PC-9 (cell line): ENCODE measurements at regions not wholly inside any gene's neighbourhood (a gene's known extent, or its start where the extent isn't known, plus 50 kb on each side); places are given as distances from the start of the nearest gene placed in this dataset.

ENCODE experiments used
- BruUV-seq: library from RNA; stranded (reverse); fragments of 400-500 nt; replicated peaks from 2 replicates; lab custom pipeline; 2021; lab: Mats Ljungman, UMichigan
- CTCF ChIA-PET: fragments of 300-600 bp; sonication (Branson Sonifier 250); formaldehyde crosslinking; loops from one replicate; lab custom pipeline; 2022; ENCODE audit warnings: antibody characterized with exemption; lab: Charles Lee
- POLR2A ChIA-PET: fragments of 300-600 bp; sonication (Branson Sonifier 250); formaldehyde crosslinking; loops from one replicate; lab custom pipeline; 2022; ENCODE audit warnings: antibody characterized with exemption; ENCODE audit not compliant: unreplicated experiment; lab: Charles Lee
- DNase-seq, 2 experiments: peaks; one replicate each; pipeline versions ENCODE4 v3.0.0 to v3.0.0-alpha.2; 2015 to 2022; ENCODE audit warnings: mixed read lengths in 1 of 2
- H2AFZ ChIP-seq: fragments of 200-600 bp; sonication (generic); 2 replicates; pipeline ENCODE4 v1.8.1; 2017; ENCODE audit warnings: antibody characterized with exemption
- H3F3A ChIP-seq: fragments of 200-600 bp; sonication (generic); 2 replicates; pipeline ENCODE4 v1.8.1; 2017; ENCODE audit warnings: antibody characterized with exemption, mild to moderate bottlenecking, low read depth; ENCODE audit not compliant: insufficient read depth
- H3K27ac ChIP-seq: fragments of 200-600 bp; sonication (generic); 2 replicates; pipeline ENCODE4 v1.6.1; 2016; ENCODE audit warnings: mixed run types
- H3K27me3 ChIP-seq: fragments of 200-600 bp; sonication (generic); 2 replicates; pipeline ENCODE4 v1.6.1; 2016; ENCODE audit warnings: low read depth, mixed run types; ENCODE audit not compliant: insufficient read depth
- H3K36me3 ChIP-seq: fragments of 200-600 bp; sonication (generic); 2 replicates; pipeline ENCODE4 v1.6.1; 2016; ENCODE audit warnings: low read depth, mixed run types
- H3K4me1 ChIP-seq: fragments of 200-600 bp; sonication (generic); replicated peaks from 2 replicates; pipeline ENCODE4 v1.6.1; 2016; ENCODE audit warnings: mixed run types; ENCODE audit not compliant: insufficient read depth
- H3K4me2 ChIP-seq: fragments of 200-600 bp; sonication (generic); 2 replicates; pipeline ENCODE4 v1.6.1; 2017; ENCODE audit warnings: mixed run types
- H3K4me3 ChIP-seq: fragments of 200-600 bp; sonication (generic); 2 replicates; pipeline ENCODE4 v1.6.1; 2016; ENCODE audit warnings: mixed run types
- H3K79me2 ChIP-seq: fragments of 200-600 bp; sonication (generic); 2 replicates; pipeline ENCODE4 v1.6.1; 2017; ENCODE audit warnings: low read depth, mixed run types
- H3K9me2 ChIP-seq: fragments of 200-600 bp; sonication (generic); 2 replicates; pipeline ENCODE4 v1.8.1; 2017; ENCODE audit warnings: mild to moderate bottlenecking; ENCODE audit not compliant: insufficient read depth
- H3K9me3 ChIP-seq: fragments of 200-600 bp; sonication (generic); 2 replicates; pipeline ENCODE4 v1.8.1; 2016; ENCODE audit warnings: low read depth; ENCODE audit not compliant: insufficient read depth
- H4K20me1 ChIP-seq: fragments of 200-600 bp; sonication (generic); 2 replicates; pipeline ENCODE4 v1.8.1; 2017; ENCODE audit not compliant: insufficient read depth
- CTCF ChIP-seq: fragments of 200-600 bp; sonication (generic); conservative IDR thresholded peaks from 2 replicates; pipeline ENCODE4 v1.6.1; 2017; ENCODE audit warnings: mixed run types, antibody characterized with exemption, mild to moderate bottlenecking, moderate library complexity
- EZH2 ChIP-seq: fragments of 200-600 bp; sonication (generic); IDR thresholded peaks from 2 replicates; pipeline ENCODE4 v1.8.0; 2017; ENCODE audit warnings: antibody characterized with exemption, low read depth
- intact Hi-C: fragments of 100-400 bp; cut with micrococcal nuclease; formaldehyde crosslinking; loops from one replicate; pipeline ENCODE4 v1.10.0; 2022; ENCODE audit not compliant: unreplicated experiment

- TF ChIP-seq CTCF (no peak), EZH2 (no peak)
- Histone ChIP-seq H3K27me3 (no peaks in the 10 kb centered on the region), H4K20me1 (no peaks in the 10 kb centered on the region), H2AFZ (no peak overlapping the region), H3K36me3 (no peaks in the 10 kb centered on the region), H3K4me2 (no peak overlapping the region), H3F3A (no peaks in the 10 kb centered on the region), H3K4me3 (no peak overlapping the region), H3K4me1 (no peaks in the 10 kb centered on the region), H3K9me2 (no peaks in the 10 kb centered on the region; the same call in 1 of the 2 replicates), H3K27ac (no peak overlapping the region), H3K9me3 (no peaks in the 10 kb centered on the region), H3K79me2 (no peaks in the 10 kb centered on the region)
- POLR2A ChIA-PET: interaction anchor here (0.7 kb wide), 1 partner anchor 196 kb away, joined by 4 read pairs; no protein-coding TSS in a partner anchor
- no TSS peak for BruUV-seq
- CTCF ChIA-PET: no interaction called here
- intact Hi-C loops: no loop called here
- DNase-seq: no peak
Measured at GRCh38 chr5:39801306-39801705, 376.5 kb upstream of the DAB2 start.

GRCh38 chr5:39800042-39800601, 375.3 kb upstream of the DAB2 start:
- TF ChIP-seq CTCF (no peak), EZH2 (no peak)
- Histone ChIP-seq H3K9me2 (no peaks in the 10 kb centered on the region; the same call in 1 of the 2 replicates), H3K9me3 (peaks cover 3% of the 10 kb centered on the region; the same call in 1 of the 2 replicates), H2AFZ (no peak overlapping the region), H3K27ac (no peak overlapping the region), H3K4me3 (no peak overlapping the region), H4K20me1 (no peaks in the 10 kb centered on the region), H3K4me2 (no peak overlapping the region), H3K36me3 (no peaks in the 10 kb centered on the region), H3K27me3 (no peaks in the 10 kb centered on the region), H3K4me1 (no peaks in the 10 kb centered on the region), H3K79me2 (no peaks in the 10 kb centered on the region), H3F3A (no peaks in the 10 kb centered on the region)
- no peak for DNase-seq
- POLR2A ChIA-PET: no interaction called here
- BruUV-seq: no TSS peak
- CTCF ChIA-PET: no interaction called here
- intact Hi-C loops: no loop called here

GRCh38 chr5:39799242-39799641, 374.5 kb upstream of the DAB2 start:
- Histone ChIP-seq H3K36me3 (no peaks in the 10 kb centered on the region), H4K20me1 (no peaks in the 10 kb centered on the region), H3K27me3 (no peaks in the 10 kb centered on the region), H3K79me2 (no peaks in the 10 kb centered on the region), H3K4me2 (no peak overlapping the region), H3K9me2 (no peaks in the 10 kb centered on the region; the same call in 1 of the 2 replicates), H3K4me3 (no peak overlapping the region), H3K4me1 (no peaks in the 10 kb centered on the region), H3K27ac (no peak overlapping the region), H3K9me3 (peaks cover 5% of the 10 kb centered on the region; the same call in 1 of the 2 replicates), H3F3A (no peaks in the 10 kb centered on the region), H2AFZ (no peak overlapping the region)
- POLR2A ChIA-PET: no interaction called here
- intact Hi-C loops: no loop called here
- TF ChIP-seq EZH2: no peak
- no peak for TF ChIP-seq CTCF
- BruUV-seq: no TSS peak
- CTCF ChIA-PET: no interaction called here
- no peak for DNase-seq
